ENCODE measurements at regions not wholly inside any gene's neighbourhood (a gene's known extent, or its start where the extent isn't known, plus 50 kb on each side); places are given as distances from the start of the nearest gene placed in this dataset.

DNA sequence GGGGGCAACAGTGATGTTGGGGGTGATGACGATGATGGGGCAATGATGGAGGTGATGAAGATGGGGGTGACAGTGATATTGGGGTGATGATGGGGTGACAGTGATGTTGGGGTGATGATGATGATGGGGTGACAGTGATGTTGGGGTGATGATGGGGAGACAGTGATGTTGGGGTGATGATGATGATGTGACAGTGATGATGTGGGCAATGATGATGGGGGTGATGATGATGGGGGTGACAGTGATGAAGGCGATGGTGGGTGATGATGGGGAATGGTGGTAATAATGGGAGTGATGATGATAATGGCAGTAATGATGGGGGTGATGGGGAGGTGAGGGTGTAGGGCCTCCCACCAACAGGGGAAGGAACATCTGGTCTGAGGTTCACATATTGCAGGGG is 150.6 kb downstream of the ERMARD start:
- Histone ChIP-seq H3K27ac (no peak overlapping the region), H3K36me3 (no peaks in the 10 kb centered on the region), H3K9me3 (ENCODE audit: low read depth) (no peaks in the 10 kb centered on the region), H3K4me1 (ENCODE audit: low read depth) (no peaks in the 10 kb centered on the region), H3K4me3 (no peak overlapping the region), H3K27me3 (no peaks in the 10 kb centered on the region)
- TF ChIP-seq, protein P1, sequence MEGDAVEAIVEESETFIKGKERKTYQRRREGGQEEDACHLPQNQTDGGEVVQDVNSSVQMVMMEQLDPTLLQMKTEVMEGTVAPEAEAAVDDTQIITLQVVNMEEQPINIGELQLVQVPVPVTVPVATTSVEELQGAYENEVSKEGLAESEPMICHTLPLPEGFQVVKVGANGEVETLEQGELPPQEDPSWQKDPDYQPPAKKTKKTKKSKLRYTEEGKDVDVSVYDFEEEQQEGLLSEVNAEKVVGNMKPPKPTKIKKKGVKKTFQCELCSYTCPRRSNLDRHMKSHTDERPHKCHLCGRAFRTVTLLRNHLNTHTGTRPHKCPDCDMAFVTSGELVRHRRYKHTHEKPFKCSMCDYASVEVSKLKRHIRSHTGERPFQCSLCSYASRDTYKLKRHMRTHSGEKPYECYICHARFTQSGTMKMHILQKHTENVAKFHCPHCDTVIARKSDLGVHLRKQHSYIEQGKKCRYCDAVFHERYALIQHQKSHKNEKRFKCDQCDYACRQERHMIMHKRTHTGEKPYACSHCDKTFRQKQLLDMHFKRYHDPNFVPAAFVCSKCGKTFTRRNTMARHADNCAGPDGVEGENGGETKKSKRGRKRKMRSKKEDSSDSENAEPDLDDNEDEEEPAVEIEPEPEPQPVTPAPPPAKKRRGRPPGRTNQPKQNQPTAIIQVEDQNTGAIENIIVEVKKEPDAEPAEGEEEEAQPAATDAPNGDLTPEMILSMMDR (IDR thresholded peaks at IDR 0.05; ENCODE audit: low read depth, low read length) = no peak
- no peak for DNase-seq (ENCODE audit: low read depth in 1 of 2, low spot score in 1 of 2)

DNA sequence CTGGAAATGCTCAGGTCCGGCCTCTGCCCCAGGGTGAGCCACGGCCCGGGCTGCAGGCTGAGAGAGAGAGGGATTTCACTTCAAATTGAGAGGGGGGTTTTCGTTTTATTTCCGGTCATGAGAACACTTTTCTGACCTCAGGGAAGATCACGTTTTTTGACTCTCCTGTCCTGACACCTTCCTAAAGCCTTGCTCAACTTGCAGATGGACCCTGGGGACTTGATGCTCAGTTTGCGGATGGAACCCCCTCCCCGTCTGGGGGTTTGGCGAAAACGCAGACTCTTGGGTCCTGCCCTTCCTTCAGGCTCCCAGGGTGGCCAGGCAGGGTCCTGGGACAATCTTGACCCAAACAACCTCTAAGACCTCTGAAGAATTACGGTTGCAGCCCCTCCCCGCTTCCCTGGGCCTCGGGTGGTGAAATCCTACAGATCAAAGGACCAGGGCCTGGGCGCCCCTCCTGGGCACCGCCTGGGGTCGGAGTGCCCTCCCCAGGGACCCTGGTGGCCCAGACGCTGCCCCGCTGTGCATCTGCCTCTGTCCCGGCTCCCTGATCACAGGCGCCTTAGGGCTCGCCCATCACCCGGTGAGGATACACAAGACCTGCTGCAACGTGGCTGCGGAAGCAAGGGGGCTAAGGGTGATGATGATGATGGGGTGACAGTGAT is 148.2 kb downstream of the ERMARD start:
- H3K27ac ChIP-seq = no peak overlapping the region

DNA sequence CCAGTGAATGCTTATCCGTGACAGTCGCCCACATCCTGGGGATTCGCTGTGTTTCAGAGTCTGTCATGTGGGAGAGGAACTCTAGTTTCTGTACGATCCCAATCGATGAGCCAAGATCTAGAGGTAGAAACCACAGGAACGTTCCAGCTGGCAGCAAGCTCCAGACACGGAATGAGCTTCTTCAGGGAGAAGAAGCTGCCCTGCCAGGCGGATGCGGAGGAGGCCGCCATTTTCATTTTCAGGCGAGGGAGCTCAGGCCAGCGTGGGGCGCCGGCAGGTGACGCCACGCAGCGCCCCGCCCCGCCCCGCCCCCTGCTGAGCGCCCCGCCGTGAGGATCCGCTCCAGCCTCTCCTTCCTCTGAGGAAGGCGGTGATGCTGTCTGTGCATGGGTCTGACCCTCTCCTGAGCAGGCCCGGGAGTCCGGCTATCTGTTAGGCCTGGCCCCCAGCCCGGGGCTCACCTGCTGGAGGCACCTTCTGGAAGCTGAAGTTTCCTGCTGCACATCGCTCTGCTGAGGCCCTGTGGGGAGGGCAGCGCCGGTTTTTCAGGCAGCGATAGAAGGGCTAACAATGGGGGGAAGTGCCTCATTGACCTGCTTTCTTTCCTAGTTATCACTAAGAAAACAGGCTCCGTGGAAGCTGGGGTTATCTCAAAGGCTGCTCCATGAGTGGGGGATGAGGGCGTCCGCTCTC is 147.5 kb downstream of the ERMARD start:
- TF ChIP-seq, protein P1 (IDR thresholded peaks at IDR 0.05; ENCODE audit: low read depth, low read length) = no peak
- Histone ChIP-seq H3K36me3 (no peaks in the 10 kb centered on the region), H3K27me3 (no peaks in the 10 kb centered on the region), H3K9me3 (ENCODE audit: low read depth) (no peaks in the 10 kb centered on the region), H3K27ac (no peak overlapping the region), H3K4me1 (ENCODE audit: low read depth) (no peaks in the 10 kb centered on the region), H3K4me3 (no peak overlapping the region)
- DNase-seq (ENCODE audit: low read depth in 1 of 2, low spot score in 1 of 2) = peak in 1 of 2 donors; percentile 14

More for the DNA sequence above, 148.2 kb downstream of the ERMARD start:
- Histone ChIP-seq H3K9me3 (ENCODE audit: low read depth) (no peaks in the 10 kb centered on the region), H3K27me3 (no peaks in the 10 kb centered on the region), H3K4me3 (no peak overlapping the region), H3K36me3 (no peaks in the 10 kb centered on the region), H3K4me1 (ENCODE audit: low read depth) (no peaks in the 10 kb centered on the region)
- TF ChIP-seq, protein P1 (IDR thresholded peaks at IDR 0.05; ENCODE audit: low read depth, low read length) = no peak
- no peak for DNase-seq (ENCODE audit: low read depth in 1 of 2, low spot score in 1 of 2)

DNA sequence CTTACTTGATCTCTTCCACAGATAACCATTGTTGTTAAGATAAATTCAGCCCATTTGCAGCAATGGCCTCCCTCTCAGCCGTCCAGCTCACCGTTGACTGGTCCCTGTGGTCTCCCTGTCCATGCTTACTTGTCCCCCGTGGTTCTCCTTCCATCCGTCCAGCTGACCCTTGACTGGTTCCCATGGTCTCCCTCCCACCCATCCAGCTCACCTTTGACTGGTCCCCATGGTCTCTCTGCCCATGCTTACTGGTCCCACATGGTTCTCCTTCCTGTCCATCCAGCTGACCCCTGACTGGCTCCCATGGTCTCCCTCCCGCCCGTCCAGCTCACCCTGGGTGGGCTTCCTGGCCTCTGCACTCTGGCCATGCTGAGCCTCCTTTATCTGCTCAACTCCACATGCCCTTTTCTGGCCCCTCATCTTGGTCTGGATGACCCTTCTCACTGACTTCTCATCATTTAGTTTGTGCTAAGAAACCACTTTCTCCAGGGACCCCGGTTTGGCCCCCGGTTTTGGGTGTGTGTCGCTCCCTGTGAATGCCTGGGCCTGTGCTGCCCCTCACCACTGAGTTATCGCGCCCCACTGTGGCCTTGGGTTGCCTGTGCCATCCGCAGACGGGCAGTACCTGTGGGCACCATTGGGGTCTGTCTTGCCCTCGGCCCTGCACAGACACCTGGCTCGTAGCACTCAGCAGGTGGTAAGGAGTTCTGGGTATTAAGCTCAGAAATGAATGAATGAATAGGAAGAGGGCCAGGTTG is 146.4 kb downstream of the ERMARD start:
- no peaks in the 10 kb centered on the region for H3K27me3 ChIP-seq
- no peak for DNase-seq (ENCODE audit: low read depth in 1 of 2, low spot score in 1 of 2)
- no peak overlapping the region for H3K27ac ChIP-seq
- no peak overlapping the region for H3K4me3 ChIP-seq
- TF ChIP-seq, protein P1 (IDR thresholded peaks at IDR 0.05; ENCODE audit: low read depth, low read length) = no peak
- H3K4me1 ChIP-seq (ENCODE audit: low read depth) = no peaks in the 10 kb centered on the region
- H3K9me3 ChIP-seq (ENCODE audit: low read depth) = no peaks in the 10 kb centered on the region
- no peaks in the 10 kb centered on the region for H3K36me3 ChIP-seq

DNA sequence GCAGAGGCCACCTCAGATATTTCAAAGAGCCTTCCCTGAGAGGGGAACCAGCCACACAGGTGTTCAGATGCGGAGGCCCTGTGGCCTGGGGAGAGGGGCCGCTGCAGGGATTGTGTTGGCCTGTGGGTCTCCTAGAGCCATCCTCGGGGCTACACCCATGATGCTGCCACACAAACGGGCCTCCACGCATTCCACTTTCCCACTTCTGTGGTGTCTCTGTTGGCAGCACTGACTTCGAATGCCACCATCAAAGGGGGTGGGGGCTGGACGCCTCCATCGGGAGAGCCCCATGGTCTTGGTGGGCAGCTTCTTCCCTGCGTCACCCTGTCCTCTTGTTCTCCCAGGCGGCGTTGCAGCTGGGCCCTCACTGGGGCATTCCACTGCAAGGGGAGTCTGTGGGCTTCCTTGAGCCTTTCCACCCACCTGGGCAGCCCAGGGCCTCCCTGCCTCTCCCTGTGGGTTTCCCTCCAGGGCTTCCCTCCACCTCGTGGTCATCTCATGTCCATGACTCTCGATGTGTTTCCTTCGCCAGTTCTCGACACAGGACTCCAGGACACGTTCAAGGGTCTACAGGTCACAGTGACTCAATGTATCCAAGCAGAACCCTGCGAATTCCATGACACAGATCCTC is 145.5 kb downstream of the ERMARD start:
- H3K4me1 ChIP-seq (ENCODE audit: low read depth) = no peaks in the 10 kb centered on the region
- TF ChIP-seq, protein P1 (IDR thresholded peaks at IDR 0.05; ENCODE audit: low read depth, low read length) = no peak
- no peaks in the 10 kb centered on the region for H3K9me3 ChIP-seq (ENCODE audit: low read depth)
- no peak overlapping the region for H3K4me3 ChIP-seq
- H3K27me3 ChIP-seq = no peaks in the 10 kb centered on the region
- no peak for DNase-seq (ENCODE audit: low read depth in 1 of 2, low spot score in 1 of 2)
- no peak overlapping the region for H3K27ac ChIP-seq
- H3K36me3 ChIP-seq = no peaks in the 10 kb centered on the region
